Neural progenitor cell (in vitro differentiated cells): ENCODE measurements at regions not wholly inside any gene's neighbourhood (a gene's known extent, or its start where the extent isn't known, plus 50 kb on each side); places are given as distances from the start of the nearest gene placed in this dataset.

Experiments used
- CTCF ChIP-seq: fragments of 200-600 bp; sonication (generic); IDR thresholded peaks from 2 replicates; pipeline ENCODE4 v1.5.1; 2017; ENCODE audit warnings: antibody characterized with exemption, mild to moderate bottlenecking
- EZH2 ChIP-seq: fragments of 200-600 bp; sonication (generic); IDR thresholded peaks from 2 replicates; pipeline ENCODE4 v1.6.1; 2017; ENCODE audit warnings: antibody characterized with exemption, mild to moderate bottlenecking, moderate library complexity
- EZH2phosphoT487 ChIP-seq: fragments of 200-600 bp; sonication (generic); IDR thresholded peaks from 2 replicates; pipeline ENCODE4 v1.6.1; 2017; ENCODE audit warnings: antibody characterized with exemption

- no peak for TF ChIP-seq CTCF
- TF ChIP-seq EZH2, result no peak
- no peak for TF ChIP-seq EZH2phosphoT487
Observed at GRCh38 chr10:131774681-131775085, 126.1 kb upstream of the PPP2R2D start.
